ENCODE measurements at regions not wholly inside any gene's neighbourhood (a gene's known extent, or its start where the extent isn't known, plus 50 kb on each side); places are given as distances from the start of the nearest gene placed in this dataset.

- no peak for DNase-seq
Observed at GRCh38 chr1:199122085-199122484, 483.2 kb downstream of the PTPRC start.

- DNase-seq: no peak
Observed at GRCh38 chr1:199122532-199123311, 483.9 kb downstream of the PTPRC start.

GRCh38 chr1:199123615-199124014 lies 484.8 kb downstream of the PTPRC start:
- DNase-seq: no peak

- no peak for DNase-seq
Observed at GRCh38 chr1:199124351-199124750, 485.5 kb downstream of the PTPRC start.

GRCh38 chr1:199129247-199129646 lies 490.4 kb downstream of the PTPRC start:
- DNase-seq: no peak

GRCh38 chr1:199132006-199132405 lies 493.2 kb downstream of the PTPRC start:
- no peak for DNase-seq

GRCh38 chr1:199135901-199136300 lies 497.1 kb downstream of the PTPRC start:
- no peak for DNase-seq

GRCh38 chr1:199138061-199138460 lies 499.2 kb downstream of the PTPRC start:
- no peak for DNase-seq

- no peak for DNase-seq
Observed at GRCh38 chr1:199149591-199149990, 510.8 kb downstream of the PTPRC start.

- no peak for DNase-seq
Observed at GRCh38 chr1:199150756-199151155, 511.9 kb downstream of the PTPRC start.

GRCh38 chr1:199151634-199152425 lies 513.0 kb downstream of the PTPRC start:
- no peak for DNase-seq

GRCh38 chr1:199152676-199153075 lies 513.8 kb downstream of the PTPRC start:
- DNase-seq: no peak

GRCh38 chr1:199155166-199156019 lies 516.6 kb downstream of the PTPRC start:
- DNase-seq: no peak

- DNase-seq: no peak
Observed at GRCh38 chr1:199157494-199157893, 518.7 kb downstream of the PTPRC start.

- no peak for DNase-seq
Observed at GRCh38 chr1:199160521-199161318, 521.9 kb downstream of the PTPRC start.

- no peak for DNase-seq
Observed at GRCh38 chr1:199161319-199161680, 522.5 kb downstream of the PTPRC start.

GRCh38 chr1:199161766-199162303 lies 523.0 kb downstream of the PTPRC start:
- DNase-seq: no peak

GRCh38 chr1:199163267-199163666 lies 524.4 kb downstream of the PTPRC start:
- no peak for DNase-seq

- no peak for DNase-seq
Observed at GRCh38 chr1:199163670-199164069, 524.8 kb downstream of the PTPRC start.

GRCh38 chr1:199167460-199167859 lies 528.6 kb downstream of the PTPRC start:
- no peak for DNase-seq

- DNase-seq: no peak
Observed at GRCh38 chr1:199168888-199169585, 530.2 kb downstream of the PTPRC start.

GRCh38 chr1:199170711-199171110 lies 531.9 kb downstream of the PTPRC start:
- DNase-seq: no peak
